Urinary bladder (tissue), 3 donors: ENCODE measurements at regions not wholly inside any gene's neighbourhood (a gene's known extent, or its start where the extent isn't known, plus 50 kb on each side); places are given as distances from the start of the nearest gene placed in this dataset.

Experiments
- DNase-seq: peaks from one replicate; pipeline ENCODE4 v3.0.0-alpha.2; 2015; ENCODE audit errors: extremely low spot score
- H3K27ac ChIP-seq: one replicate; pipeline ENCODE4 v1.5.1; 2013; ENCODE audit warnings: low read depth, mild to moderate bottlenecking, moderate library complexity
- H3K36me3 ChIP-seq: one replicate; pipeline ENCODE4 v1.6.1; 2013; ENCODE audit warnings: mild to moderate bottlenecking, moderate library complexity; ENCODE audit not compliant: insufficient read depth
- H3K4me1 ChIP-seq: one replicate; pipeline ENCODE4 v1.6.1; 2013; ENCODE audit warnings: mild to moderate bottlenecking, moderate library complexity; ENCODE audit not compliant: insufficient read depth
- H3K4me3 ChIP-seq: one replicate; pipeline ENCODE4 v1.5.1; 2013; ENCODE audit warnings: low read depth, low read length
- WGBS: extraction: QIAGEN DNeasy Blood & Tissue Kit; methylation state at CpG from one replicate; pipeline ENCODE4 v1.1.7; 2013; 5-methylcytosine and 5-hydroxymethylcytosine counted together
- donor health status: healthy with polysubstance abuse.
- donor health status: healthy.

GRCh38 chr4:114281164-114281960 is 301.9 kb upstream of the ARSJ start:
- Histone ChIP-seq H3K36me3 (no peaks in the 10 kb centered on the region), H3K4me1 (no peaks in the 10 kb centered on the region), H3K4me3 (no peak overlapping the region), H3K27ac (no peak overlapping the region)
- DNase-seq = no peak
- WGBS = 84% methylated on average over 6 of the region's 6 CpGs

- Histone ChIP-seq H3K4me3 (no peak overlapping the region), H3K27ac (no peak overlapping the region), H3K4me1 (no peaks in the 10 kb centered on the region), H3K36me3 (no peaks in the 10 kb centered on the region)
- WGBS = 59% methylated on average over 1 of the region's 1 CpG
- DNase-seq = no peak
Measured at GRCh38 chr4:114282937-114283336, 303.5 kb upstream of the ARSJ start.

GRCh38 chr4:114284629-114285028 is 305.2 kb upstream of the ARSJ start:
- Histone ChIP-seq H3K4me3 (no peak overlapping the region), H3K4me1 (no peaks in the 10 kb centered on the region), H3K36me3 (no peaks in the 10 kb centered on the region), H3K27ac (no peak overlapping the region)
- DNase-seq = no peak
- WGBS = 91% methylated on average over 1 of the region's 1 CpG

- no peak for DNase-seq
Measured at GRCh38 chr4:114286262-114286810, 306.9 kb upstream of the ARSJ start.

GRCh38 chr4:114287079-114287696 is 307.7 kb upstream of the ARSJ start:
- Histone ChIP-seq H3K36me3 (no peaks in the 10 kb centered on the region), H3K4me1 (no peaks in the 10 kb centered on the region), H3K27ac (no peak overlapping the region), H3K4me3 (no peak overlapping the region)
- DNase-seq = no peak
- WGBS = 81% methylated on average over 10 of the region's 10 CpGs

More at GRCh38 chr4:114286262-114286810, 306.9 kb upstream of the ARSJ start:
- Histone ChIP-seq H3K27ac (no peak overlapping the region), H3K36me3 (no peaks in the 10 kb centered on the region), H3K4me1 (no peaks in the 10 kb centered on the region), H3K4me3 (no peak overlapping the region)
- WGBS = 88% methylated on average over 3 of the region's 3 CpGs

- no peaks in the 10 kb centered on the region for H3K4me1 ChIP-seq
- WGBS = 97% methylated on average over 17 of the region's 17 CpGs
- H3K27ac ChIP-seq = no peak overlapping the region
- H3K36me3 ChIP-seq = no peaks in the 10 kb centered on the region
- DNase-seq = no peak
- H3K4me3 ChIP-seq = no peak overlapping the region
Measured at GRCh38 chr4:114296126-114296525, 302.5 kb upstream of the UGT8 start.

- DNase-seq = no peak
- H3K36me3 ChIP-seq = no peaks in the 10 kb centered on the region
- H3K4me1 ChIP-seq = no peaks in the 10 kb centered on the region
- no peak overlapping the region for H3K4me3 ChIP-seq
- H3K27ac ChIP-seq = no peak overlapping the region
- WGBS = 72% methylated on average over 2 of the region's 2 CpGs
Measured at GRCh38 chr4:114302472-114302871, 296.1 kb upstream of the UGT8 start.

- Histone ChIP-seq H3K4me3 (no peak overlapping the region), H3K27ac (no peak overlapping the region), H3K4me1 (no peaks in the 10 kb centered on the region), H3K36me3 (no peaks in the 10 kb centered on the region)
- DNase-seq = no peak
- 76% methylated on average over 2 of the region's 2 CpGs for WGBS
Measured at GRCh38 chr4:114304046-114304445, 294.6 kb upstream of the UGT8 start.

- no peak for DNase-seq
- Histone ChIP-seq H3K36me3 (no peaks in the 10 kb centered on the region), H3K4me3 (no peak overlapping the region), H3K4me1 (no peaks in the 10 kb centered on the region), H3K27ac (no peak overlapping the region)
- WGBS = 61% methylated on average over 1 of the region's 1 CpG
Measured at GRCh38 chr4:114304567-114304966, 294.0 kb upstream of the UGT8 start.

GRCh38 chr4:114306946-114307345 is 291.7 kb upstream of the UGT8 start:
- Histone ChIP-seq H3K36me3 (no peaks in the 10 kb centered on the region), H3K4me3 (no peak overlapping the region), H3K4me1 (no peaks in the 10 kb centered on the region), H3K27ac (no peak overlapping the region)
- WGBS = 71% methylated on average over 2 of the region's 2 CpGs
- DNase-seq = no peak

GRCh38 chr4:114310296-114310925 is 288.2 kb upstream of the UGT8 start:
- no peaks in the 10 kb centered on the region for H3K4me1 ChIP-seq
- H3K36me3 ChIP-seq = no peaks in the 10 kb centered on the region
- H3K4me3 ChIP-seq = no peak overlapping the region
- H3K27ac ChIP-seq = no peak overlapping the region
- DNase-seq = no peak

GRCh38 chr4:114311787-114312186 is 286.8 kb upstream of the UGT8 start:
- Histone ChIP-seq H3K36me3 (no peaks in the 10 kb centered on the region), H3K27ac (no peak overlapping the region), H3K4me3 (no peak overlapping the region), H3K4me1 (no peaks in the 10 kb centered on the region)
- no peak for DNase-seq
- WGBS = 88% methylated on average over 4 of the region's 4 CpGs

- WGBS = 85% methylated on average over 3 of the region's 3 CpGs
- Histone ChIP-seq H3K27ac (no peak overlapping the region), H3K4me1 (no peaks in the 10 kb centered on the region), H3K36me3 (no peaks in the 10 kb centered on the region), H3K4me3 (no peak overlapping the region)
- DNase-seq = no peak
Measured at GRCh38 chr4:114312338-114312737, 286.3 kb upstream of the UGT8 start.

- DNase-seq = no peak
- H3K27ac ChIP-seq = no peak overlapping the region
- H3K36me3 ChIP-seq = no peaks in the 10 kb centered on the region
- no peaks in the 10 kb centered on the region for H3K4me1 ChIP-seq
- no peak overlapping the region for H3K4me3 ChIP-seq
Measured at GRCh38 chr4:114316789-114317188, 281.8 kb upstream of the UGT8 start.
